Iris pigment epithelial cell (primary cell): ENCODE measurements at regions not wholly inside any gene's neighbourhood (a gene's known extent, or its start where the extent isn't known, plus 50 kb on each side); places are given as distances from the start of the nearest gene placed in this dataset.
"Not testable (repeated sequence)": the region's sequence is repeated elsewhere in the genome, so short reads cannot be mapped to it uniquely, and the experiment has no call there.

Experiments
- DNase-seq: peaks from one replicate; pipeline ENCODE4 v3.0.0-alpha.2; 2011; ENCODE audit warnings: low read depth

DNA sequence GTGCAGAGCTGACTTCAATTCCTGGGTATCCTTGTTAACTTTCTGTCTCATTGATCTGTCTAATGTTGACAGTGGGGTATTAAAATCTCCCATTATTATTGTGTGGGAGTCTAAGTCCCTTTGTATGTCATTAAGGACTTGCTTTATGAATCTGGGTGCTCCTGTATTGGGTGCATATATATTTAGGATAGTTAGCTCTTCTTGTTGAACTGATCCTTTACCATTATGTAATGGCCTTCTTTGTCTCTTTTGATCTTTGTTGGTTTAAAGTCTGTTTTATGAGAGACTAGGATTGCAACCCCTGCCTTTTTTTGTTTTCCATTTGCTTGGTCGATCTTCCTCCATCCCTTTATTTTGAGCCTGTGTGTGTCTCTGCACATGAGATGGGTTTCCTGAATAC is 5269.5 kb upstream of the TPTE start:
- not testable (repeated sequence) for DNase-seq
